SU-DHL-6 (cell line): ENCODE measurements at regions not wholly inside any gene's neighbourhood (a gene's known extent, or its start where the extent isn't known, plus 50 kb on each side); places are given as distances from the start of the nearest gene placed in this dataset.

Source experiments
- H2AFZ ChIP-seq: fragments of 200-600 bp; sonication (generic); 2 replicates; pipeline ENCODE4 v1.6.1; 2014; ENCODE audit warnings: low read depth, mild to moderate bottlenecking, moderate library complexity, mixed read lengths, antibody characterized with exemption, low read length; ENCODE audit not compliant: severe bottlenecking
- H3F3A ChIP-seq: fragments of 200-600 bp; shearing (Covaris generic); 2 replicates; pipeline ENCODE4 v1.6.0; 2016; ENCODE audit warnings: antibody characterized with exemption, mild to moderate bottlenecking; ENCODE audit not compliant: insufficient read depth
- H3K27ac ChIP-seq: fragments of 200-600 bp; sonication (generic); 2 replicates; pipeline ENCODE4 v1.5.1; 2016; ENCODE audit warnings: low read depth, mild to moderate bottlenecking, low read length, moderate library complexity, mixed read lengths
- H3K27me3 ChIP-seq: fragments of 200-600 bp; sonication (generic), shearing (Covaris generic); 2 replicates; pipeline ENCODE4 v1.6.0; 2014; ENCODE audit warnings: mild to moderate bottlenecking, low read length
- H3K36me3 ChIP-seq: fragments of 200-600 bp; sonication (generic); 2 replicates; pipeline ENCODE4 v1.6.1; 2014; ENCODE audit warnings: mild to moderate bottlenecking, low read length, mixed read lengths
- H3K4me2 ChIP-seq: fragments of 300-600, 200-600 bp; shearing (Covaris generic), sonication (generic); 2 replicates; pipeline ENCODE4 v1.6.0; 2014; ENCODE audit warnings: low read length, low read depth, mild to moderate bottlenecking; ENCODE audit not compliant: poor library complexity, severe bottlenecking
- H3K4me3 ChIP-seq: fragments of 200-600 bp; sonication (generic); 2 replicates; pipeline ENCODE4 v1.5.1; 2014; ENCODE audit warnings: antibody characterized with exemption, low read length, mild to moderate bottlenecking, mixed read lengths; ENCODE audit not compliant: insufficient read depth, poor library complexity, severe bottlenecking
- H3K79me2 ChIP-seq: fragments of 200-600 bp; sonication (generic); 2 replicates; pipeline ENCODE4 v1.6.1; 2014; ENCODE audit warnings: mild to moderate bottlenecking, low read length, moderate library complexity; ENCODE audit not compliant: insufficient read depth
- H3K9ac ChIP-seq: fragments of 200-600 bp; sonication (generic); 2 replicates; pipeline ENCODE4 v1.7.0; 2014; ENCODE audit warnings: mild to moderate bottlenecking, low read length
- H3K9me2 ChIP-seq: fragments of 200-600 bp; sonication (generic); replicated peaks from 2 replicates; pipeline ENCODE4 v1.6.1; 2014; ENCODE audit warnings: low read length; ENCODE audit not compliant: insufficient read depth
- H3K9me3 ChIP-seq: fragments of 200-600 bp; sonication (generic); 2 replicates; pipeline ENCODE4 v1.6.1; 2014; ENCODE audit warnings: low read length, mixed read lengths; ENCODE audit not compliant: insufficient read depth
- H4K20me1 ChIP-seq: fragments of 200-600 bp; sonication (generic); 2 replicates; pipeline ENCODE4 v1.6.1; 2014; ENCODE audit warnings: low read depth, mild to moderate bottlenecking, antibody characterized with exemption, low read length, moderate library complexity, mixed read lengths
- CTCF ChIP-seq: fragments of 200-600 bp; sonication (generic); IDR thresholded peaks from one replicate; pipeline ENCODE4 v1.5.1; 2017; ENCODE audit warnings: antibody characterized with exemption, mild to moderate bottlenecking, low read length, moderate library complexity; ENCODE audit not compliant: insufficient read depth, poor library complexity, severe bottlenecking
- EZH2phosphoT487 ChIP-seq: fragments of 200-600 bp; sonication (generic), shearing (Covaris generic); conservative IDR thresholded peaks from 2 replicates; pipeline ENCODE4 v1.6.1; 2018; ENCODE audit warnings: mild to moderate bottlenecking, antibody characterized with exemption, low read length, moderate library complexity, mixed read lengths

- H3K36me3 ChIP-seq, result no peaks in the 10 kb centered on the region
- H3K9me2 ChIP-seq, result no peaks in the 10 kb centered on the region
- H3K9me3 ChIP-seq, result no peaks in the 10 kb centered on the region
- no peak overlapping the region for H2AFZ ChIP-seq
- no peak overlapping the region for H3K4me3 ChIP-seq
- no peaks in the 10 kb centered on the region for H3F3A ChIP-seq
- H4K20me1 ChIP-seq, result no peaks in the 10 kb centered on the region
- no peak overlapping the region for H3K9ac ChIP-seq
- no peak overlapping the region for H3K4me2 ChIP-seq
- no peak for TF ChIP-seq CTCF
- TF ChIP-seq EZH2phosphoT487, result no peak
- no peak overlapping the region for H3K27ac ChIP-seq
- H3K27me3 ChIP-seq, result no peaks in the 10 kb centered on the region
- H3K79me2 ChIP-seq, result no peaks in the 10 kb centered on the region
These were observed 298.8 kb downstream of the FOXL1 start for GRCh38 chr16:86877108-86877507.

GRCh38 chr16:86877835-86878234 is 299.5 kb downstream of the FOXL1 start:
- H3K27ac ChIP-seq, result no peak overlapping the region
- H3K36me3 ChIP-seq, result no peaks in the 10 kb centered on the region
- no peak overlapping the region for H3K4me2 ChIP-seq
- no peaks in the 10 kb centered on the region for H3K79me2 ChIP-seq
- H4K20me1 ChIP-seq, result no peaks in the 10 kb centered on the region
- no peaks in the 10 kb centered on the region for H3K9me3 ChIP-seq
- no peak overlapping the region for H2AFZ ChIP-seq
- H3K9ac ChIP-seq, result no peak overlapping the region
- no peaks in the 10 kb centered on the region for H3K27me3 ChIP-seq
- TF ChIP-seq EZH2phosphoT487, result no peak
- no peaks in the 10 kb centered on the region for H3F3A ChIP-seq
- no peaks in the 10 kb centered on the region for H3K9me2 ChIP-seq
- H3K4me3 ChIP-seq, result no peak overlapping the region

- Histone ChIP-seq H3K27ac (no peak overlapping the region), H3K9me3 (no peaks in the 10 kb centered on the region), H3F3A (no peaks in the 10 kb centered on the region), H3K79me2 (no peaks in the 10 kb centered on the region), H3K36me3 (no peaks in the 10 kb centered on the region), H3K27me3 (no peaks in the 10 kb centered on the region), H3K4me3 (no peak overlapping the region), H3K9me2 (no peaks in the 10 kb centered on the region), H4K20me1 (no peaks in the 10 kb centered on the region), H2AFZ (no peak overlapping the region), H3K4me2 (no peak overlapping the region), H3K9ac (no peak overlapping the region)
- TF ChIP-seq EZH2phosphoT487 (no peak), CTCF (no peak)
These were observed 300.1 kb downstream of the FOXL1 start for GRCh38 chr16:86878236-86879080.

- Histone ChIP-seq H4K20me1 (no peaks in the 10 kb centered on the region), H3K27me3 (no peaks in the 10 kb centered on the region), H3K79me2 (no peaks in the 10 kb centered on the region), H3K27ac (no peak overlapping the region), H3K4me3 (no peak overlapping the region), H3K9me2 (no peaks in the 10 kb centered on the region), H3F3A (no peaks in the 10 kb centered on the region), H3K4me2 (no peak overlapping the region), H3K9me3 (no peaks in the 10 kb centered on the region), H2AFZ (no peak overlapping the region), H3K36me3 (no peaks in the 10 kb centered on the region), H3K9ac (no peak overlapping the region)
- TF ChIP-seq CTCF, result no peak
- no peak for TF ChIP-seq EZH2phosphoT487
These were observed 300.9 kb downstream of the FOXL1 start for GRCh38 chr16:86879268-86879667.
